ACC112 (cell line): ENCODE measurements at regions not wholly inside any gene's neighbourhood (a gene's known extent, or its start where the extent isn't known, plus 50 kb on each side); places are given as distances from the start of the nearest gene placed in this dataset.

Source experiments
- H2AFZ ChIP-seq: fragments of 200-600 bp; sonication (generic); one replicate; pipeline ENCODE4 v1.6.0; 2017; ENCODE audit warnings: antibody characterized with exemption, low read length; ENCODE audit not compliant: unreplicated experiment
- H3K27ac ChIP-seq: fragments of 200-600 bp; sonication (generic); 2 replicates; pipeline ENCODE4 v1.5.1; 2014; ENCODE audit warnings: low read depth, mild to moderate bottlenecking, antibody characterized with exemption, low read length, moderate library complexity
- H3K27me3 ChIP-seq: fragments of 200-600 bp; sonication (generic); 2 replicates; pipeline ENCODE4 v1.6.1; 2014; ENCODE audit warnings: mild to moderate bottlenecking, antibody characterized with exemption, low read length, moderate library complexity, mixed read lengths; ENCODE audit not compliant: insufficient read depth
- H3K36me3 ChIP-seq: fragments of 200-600 bp; sonication (generic); 2 replicates; pipeline ENCODE4 v1.6.1; 2016; ENCODE audit warnings: mild to moderate bottlenecking, antibody characterized with exemption, low read length, moderate library complexity, mixed read lengths; ENCODE audit not compliant: insufficient read depth
- H3K4me1 ChIP-seq: fragments of 200-600 bp; sonication (generic); one replicate; pipeline ENCODE4 v1.6.1; 2016; ENCODE audit warnings: low read length, mixed read lengths; ENCODE audit not compliant: insufficient read depth, unreplicated experiment, control insufficient read depth
- H3K4me3 ChIP-seq: fragments of 200-600 bp; sonication (generic); 2 replicates; pipeline ENCODE4 v1.5.1; 2014; ENCODE audit warnings: mild to moderate bottlenecking, low read depth, low read length
- H3K79me2 ChIP-seq: fragments of 200-600 bp; sonication (generic); one replicate; pipeline ENCODE4 v1.6.0; 2016; ENCODE audit warnings: low read length; ENCODE audit not compliant: control insufficient read depth, unreplicated experiment, insufficient read depth

- H3K79me2 ChIP-seq: no peaks in the 10 kb centered on the region
- H3K4me1 ChIP-seq: no peaks in the 10 kb centered on the region
- H3K4me3 ChIP-seq: no peak overlapping the region
- H3K36me3 ChIP-seq: no peaks in the 10 kb centered on the region
- H3K27ac ChIP-seq: no peak overlapping the region
- H2AFZ ChIP-seq: no peak overlapping the region
- peaks cover 48% of the 10 kb centered on the region for H3K27me3 ChIP-seq
Measured at GRCh38 chr21:38148046-38148445, 108.7 kb upstream of the KCNJ15 start.

GRCh38 chr21:38151021-38151645, 105.7 kb upstream of the KCNJ15 start:
- Histone ChIP-seq H3K27me3 (peaks cover 49% of the 10 kb centered on the region), H3K4me1 (no peaks in the 10 kb centered on the region), H3K79me2 (no peaks in the 10 kb centered on the region), H2AFZ (no peak overlapping the region), H3K4me3 (no peak overlapping the region), H3K27ac (no peak overlapping the region), H3K36me3 (no peaks in the 10 kb centered on the region)

- Histone ChIP-seq H3K27ac (no peak overlapping the region), H3K36me3 (no peaks in the 10 kb centered on the region), H3K27me3 (peaks cover 46% of the 10 kb centered on the region), H3K4me3 (no peak overlapping the region), H3K4me1 (peaks cover 8% of the 10 kb centered on the region), H2AFZ (no peak overlapping the region), H3K79me2 (no peaks in the 10 kb centered on the region)
Measured at GRCh38 chr21:38156200-38156599, 100.6 kb upstream of the KCNJ15 start.

- H3K27ac ChIP-seq: no peak overlapping the region
- peaks cover 23% of the 10 kb centered on the region; the same call in 1 of the 2 replicates for H3K27me3 ChIP-seq
- H2AFZ ChIP-seq: peak overlapping the region; percentile 57
- peaks cover 8% of the 10 kb centered on the region for H3K4me1 ChIP-seq
- no peak overlapping the region for H3K4me3 ChIP-seq
- no peaks in the 10 kb centered on the region for H3K36me3 ChIP-seq
- no peaks in the 10 kb centered on the region for H3K79me2 ChIP-seq
Measured at GRCh38 chr21:38159355-38159754, 97.4 kb upstream of the KCNJ15 start.

GRCh38 chr21:38165466-38166172, 91.2 kb upstream of the KCNJ15 start:
- Histone ChIP-seq H3K27ac (no peak overlapping the region), H3K4me3 (no peak overlapping the region), H3K36me3 (no peaks in the 10 kb centered on the region), H3K4me1 (peaks cover 3% of the 10 kb centered on the region), H3K79me2 (no peaks in the 10 kb centered on the region), H3K27me3 (no peaks in the 10 kb centered on the region), H2AFZ (no peak overlapping the region)

GRCh38 chr21:38166173-38166535, 90.6 kb upstream of the KCNJ15 start:
- Histone ChIP-seq H3K4me3 (no peak overlapping the region), H3K27me3 (no peaks in the 10 kb centered on the region), H3K36me3 (no peaks in the 10 kb centered on the region), H3K27ac (no peak overlapping the region), H2AFZ (no peak overlapping the region), H3K4me1 (peaks cover 9% of the 10 kb centered on the region), H3K79me2 (no peaks in the 10 kb centered on the region)

GRCh38 chr21:38167345-38167744, 89.4 kb upstream of the KCNJ15 start:
- Histone ChIP-seq H3K4me1 (peaks cover 21% of the 10 kb centered on the region), H3K4me3 (no peak overlapping the region), H3K27me3 (no peaks in the 10 kb centered on the region), H3K79me2 (no peaks in the 10 kb centered on the region), H3K36me3 (no peaks in the 10 kb centered on the region), H2AFZ (no peak overlapping the region), H3K27ac (no peak overlapping the region)

GRCh38 chr21:38170283-38170682, 86.5 kb upstream of the KCNJ15 start:
- H3K27ac ChIP-seq: peak overlapping the region; percentile 79
- H3K79me2 ChIP-seq: no peaks in the 10 kb centered on the region
- H3K4me3 ChIP-seq: no peak overlapping the region
- peaks cover 25% of the 10 kb centered on the region for H3K4me1 ChIP-seq
- H3K36me3 ChIP-seq: no peaks in the 10 kb centered on the region
- no peaks in the 10 kb centered on the region for H3K27me3 ChIP-seq
- H2AFZ ChIP-seq: no peak overlapping the region

GRCh38 chr21:38170704-38171682, 85.8 kb upstream of the KCNJ15 start:
- H3K27me3 ChIP-seq: no peaks in the 10 kb centered on the region
- H3K36me3 ChIP-seq: no peaks in the 10 kb centered on the region
- H3K27ac ChIP-seq: peak overlapping the region; percentile 79
- H3K4me3 ChIP-seq: peak overlapping the region; percentile 28
- H2AFZ ChIP-seq: no peak overlapping the region
- peaks cover 25% of the 10 kb centered on the region for H3K4me1 ChIP-seq
- H3K79me2 ChIP-seq: no peaks in the 10 kb centered on the region

GRCh38 chr21:38171723-38172344, 85.0 kb upstream of the KCNJ15 start:
- H3K4me3 ChIP-seq: peak overlapping the region; percentile 28
- H2AFZ ChIP-seq: no peak overlapping the region
- no peaks in the 10 kb centered on the region for H3K79me2 ChIP-seq
- no peaks in the 10 kb centered on the region for H3K27me3 ChIP-seq
- peaks cover 25% of the 10 kb centered on the region for H3K4me1 ChIP-seq
- H3K27ac ChIP-seq: peak overlapping the region; percentile 79
- H3K36me3 ChIP-seq: no peaks in the 10 kb centered on the region
